Neural cell (in vitro differentiated cells): ENCODE measurements at regions not wholly inside any gene's neighbourhood (a gene's known extent, or its start where the extent isn't known, plus 50 kb on each side); places are given as distances from the start of the nearest gene placed in this dataset.

Experiments used
- H2AFZ ChIP-seq: fragments of 200-600, 300-800 bp; sonication (generic), shearing (Covaris generic); 2 replicates; pipeline ENCODE4 v1.6.0; 2014; ENCODE audit warnings: low read depth, mild to moderate bottlenecking, antibody characterized with exemption, low read length, moderate library complexity
- H3F3A ChIP-seq: fragments of 200-600 bp; shearing (Covaris generic); 2 replicates; pipeline ENCODE4 v1.6.1; 2016; ENCODE audit warnings: mild to moderate bottlenecking, moderate library complexity, mixed read lengths, antibody characterized with exemption, low read length; ENCODE audit not compliant: insufficient read depth, poor library complexity, severe bottlenecking
- H3K27ac ChIP-seq: fragments of 200-600, 300-800 bp; sonication (generic), shearing (Covaris generic); 2 replicates; pipeline ENCODE4 v1.5.1; 2014; ENCODE audit warnings: mild to moderate bottlenecking, low read length, moderate library complexity
- H3K27me3 ChIP-seq: fragments of 300-800, 200-600 bp; sonication (generic), shearing (Covaris generic); 2 replicates; pipeline ENCODE4 v1.6.0; 2014; ENCODE audit warnings: mild to moderate bottlenecking, low read depth, low read length, moderate library complexity; ENCODE audit not compliant: insufficient read depth
- H3K36me3 ChIP-seq: fragments of 300-800, 200-600 bp; sonication (generic), shearing (Covaris generic); 2 replicates; pipeline ENCODE4 v1.5.1; 2014; ENCODE audit warnings: mild to moderate bottlenecking, antibody characterized with exemption, low read length, moderate library complexity; ENCODE audit not compliant: insufficient read depth
- H3K4me2 ChIP-seq: fragments of 300-800, 200-600 bp; sonication (generic), shearing (Covaris generic); 2 replicates; pipeline ENCODE4 v1.6.0; 2014; ENCODE audit warnings: mild to moderate bottlenecking, low read length
- H3K4me3 ChIP-seq: fragments of 300-800, 200-600 bp; sonication (generic), shearing (Covaris generic); 2 replicates; pipeline ENCODE4 v1.5.1; 2014; ENCODE audit warnings: mild to moderate bottlenecking, low read length, moderate library complexity
- H3K79me2 ChIP-seq: fragments of 200-600 bp; shearing (Covaris generic); replicated peaks from 2 replicates; pipeline ENCODE4 v1.6.0; 2014; ENCODE audit warnings: mild to moderate bottlenecking, low read length, moderate library complexity; ENCODE audit not compliant: insufficient read depth
- H3K9ac ChIP-seq: fragments of 300-800, 200-600 bp; sonication (generic), shearing (Covaris generic); 2 replicates; pipeline ENCODE4 v1.6.1; 2016; ENCODE audit warnings: mild to moderate bottlenecking, low read length, mixed read lengths
- H3K9me2 ChIP-seq: fragments of 200-600 bp; shearing (Covaris generic); 2 replicates; pipeline ENCODE4 v1.6.1; 2016; ENCODE audit warnings: mild to moderate bottlenecking, low read length, mixed read lengths; ENCODE audit not compliant: insufficient read depth
- H3K9me3 ChIP-seq: fragments of 200-600, 300-800 bp; sonication (generic), shearing (Covaris generic); 2 replicates; pipeline ENCODE4 v1.6.1; 2016; ENCODE audit warnings: mild to moderate bottlenecking, mixed run types, low read length, moderate library complexity, mixed read lengths
- H4K20me1 ChIP-seq: fragments of 200-600 bp; shearing (Covaris generic); 2 replicates; pipeline ENCODE4 v1.6.1; 2016; ENCODE audit warnings: mild to moderate bottlenecking, mixed run types; ENCODE audit not compliant: insufficient read depth
- EP300 ChIP-seq: fragments of 450-650 bp; conservative IDR thresholded peaks from 2 replicates; pipeline ENCODE4 v1.6.1; 2014; ENCODE audit warnings: antibody characterized with exemption, mild to moderate bottlenecking, moderate library complexity; ENCODE audit not compliant: poor library complexity, severe bottlenecking
- EZH2 ChIP-seq: fragments of 200-600, 300-800 bp; shearing (Covaris generic), sonication (generic); IDR thresholded peaks from 2 replicates; pipeline ENCODE4 v1.6.1; 2014; ENCODE audit warnings: antibody characterized with exemption, low read length, borderline replicate concordance, mild to moderate bottlenecking; ENCODE audit not compliant: insufficient read depth, poor library complexity, severe bottlenecking
- MXI1 ChIP-seq: fragments of 450-650 bp; conservative IDR thresholded peaks from 2 replicates; pipeline ENCODE4 v1.6.1; 2014; ENCODE audit warnings: antibody characterized with exemption, mild to moderate bottlenecking; ENCODE audit not compliant: poor library complexity, severe bottlenecking
- POLR2AphosphoS5 ChIP-seq: IDR thresholded peaks from 2 replicates; pipeline ENCODE4 v1.6.1; 2012
- RAD21 ChIP-seq: fragments of 450-650 bp; conservative IDR thresholded peaks from 2 replicates; pipeline ENCODE4 v1.6.1; 2014; ENCODE audit warnings: antibody characterized with exemption, mild to moderate bottlenecking, moderate library complexity
- SMC3 ChIP-seq: fragments of 450-650 bp; conservative IDR thresholded peaks from 2 replicates; pipeline ENCODE4 v1.6.1; 2014; ENCODE audit warnings: antibody characterized with exemption, mild to moderate bottlenecking, moderate library complexity; ENCODE audit not compliant: poor library complexity
- TAF1 ChIP-seq: IDR thresholded peaks from 2 replicates; pipeline ENCODE4 v1.6.1; 2012; ENCODE audit warnings: low read depth
- TF ChIP-seq, protein P1 (sequence below): fragments of 450-650 bp; IDR thresholded peaks from 2 replicates; pipeline ENCODE4 v1.5.1; 2014; ENCODE audit warnings: antibody characterized with exemption, mild to moderate bottlenecking, moderate library complexity; ENCODE audit not compliant: poor library complexity, severe bottlenecking
- TF ChIP-seq, protein P2 (sequence below): IDR thresholded peaks from 2 replicates; pipeline ENCODE4 v1.6.1; 2012; ENCODE audit warnings: borderline replicate concordance

DNA sequence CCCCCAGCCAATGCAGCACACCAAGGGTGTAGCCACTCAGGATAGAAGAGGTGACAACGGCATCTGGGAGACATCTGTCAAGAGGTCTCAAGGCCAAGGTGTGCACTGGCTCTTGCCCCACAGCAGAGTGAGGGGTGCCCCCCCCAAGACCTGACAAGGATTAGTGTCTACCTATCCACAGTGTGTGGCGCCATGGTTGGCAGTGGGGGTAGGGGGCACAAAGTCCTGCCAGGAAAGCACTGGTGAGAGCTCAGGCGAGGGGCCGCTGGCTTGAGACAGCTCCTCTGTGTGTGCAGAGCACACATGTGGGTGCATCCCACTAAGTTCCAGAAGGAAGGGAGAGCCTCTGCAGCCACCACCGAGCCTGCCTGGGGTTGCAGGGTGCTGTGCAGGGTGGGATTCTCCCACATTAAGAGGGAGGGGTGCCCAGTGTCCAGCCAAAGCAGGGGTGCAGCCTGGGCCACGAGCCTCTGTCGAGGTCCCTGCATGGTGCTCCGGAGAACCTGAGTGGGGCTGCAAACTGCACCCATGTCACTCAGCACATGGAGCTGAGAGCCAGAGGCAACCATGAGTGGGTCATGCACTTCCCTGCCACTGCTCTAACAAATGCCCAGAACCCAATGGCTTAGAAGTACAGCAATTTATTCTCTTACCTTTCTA is 311.2 kb upstream of the HDAC4 start:
- Histone ChIP-seq H3K36me3 (no peaks in the 10 kb centered on the region), H3K27me3 (no peaks in the 10 kb centered on the region), H3K27ac (no peak overlapping the region), H3F3A (no peaks in the 10 kb centered on the region), H3K4me2 (no peak overlapping the region), H4K20me1 (no peaks in the 10 kb centered on the region), H3K9me3 (peaks cover 11% of the 10 kb centered on the region), H3K79me2 (no peaks in the 10 kb centered on the region), H3K9me2 (no peaks in the 10 kb centered on the region), H2AFZ (no peak overlapping the region), H3K4me3 (no peak overlapping the region), H3K9ac (no peak overlapping the region)
- TF ChIP-seq MXI1, result no peak
- no peak for TF ChIP-seq SMC3
- no peak for TF ChIP-seq EP300

DNA sequence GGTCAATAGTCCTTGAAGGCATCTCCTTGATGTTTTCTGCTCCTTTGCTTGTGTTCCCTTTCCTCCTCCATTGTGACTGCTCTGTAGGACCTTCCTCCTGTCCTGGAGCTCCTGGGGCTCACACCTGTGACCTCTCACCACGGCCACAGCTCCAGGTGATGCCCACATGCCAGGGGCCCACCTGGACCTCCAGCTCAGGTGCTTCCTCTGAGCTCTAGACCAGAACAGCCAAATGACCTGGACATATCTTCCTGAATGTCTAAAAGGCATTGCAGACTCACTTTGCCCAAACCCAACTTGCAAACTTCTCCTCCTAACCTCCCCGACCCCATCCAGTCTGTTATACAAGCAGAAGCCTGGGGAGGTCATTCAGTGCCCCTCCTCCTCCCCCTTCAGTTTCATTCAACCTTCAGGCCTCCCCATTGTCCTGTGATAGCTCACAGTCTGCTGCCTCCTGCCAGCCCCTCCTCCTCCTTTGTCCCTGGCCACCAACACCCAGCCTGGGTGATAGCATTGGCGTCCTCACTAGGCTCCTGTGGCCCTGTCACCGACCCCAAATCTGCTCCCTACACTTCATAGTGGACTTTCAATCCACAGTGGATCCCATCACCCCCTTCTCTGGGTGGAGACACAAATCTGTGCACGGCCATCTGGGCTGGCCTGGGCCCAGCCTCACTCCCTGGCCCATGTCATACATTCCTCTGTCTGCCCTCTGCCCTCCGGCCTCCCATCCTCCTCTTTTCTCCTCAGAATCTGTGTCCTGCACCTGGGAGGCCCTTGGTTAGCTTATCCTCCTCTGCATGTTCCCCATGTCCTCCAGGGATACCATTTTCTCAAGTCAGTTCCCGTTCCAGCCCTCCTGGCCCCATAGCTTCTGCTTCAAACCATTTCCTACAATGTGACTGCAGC is 310.4 kb upstream of the HDAC4 start:
- TF ChIP-seq EZH2 (no peak), SMC3 (no peak), RAD21 (no peak), MXI1 (no peak), EP300 (no peak), TAF1 (no peak), POLR2AphosphoS5 (no peak)
- TF ChIP-seq, protein P1, sequence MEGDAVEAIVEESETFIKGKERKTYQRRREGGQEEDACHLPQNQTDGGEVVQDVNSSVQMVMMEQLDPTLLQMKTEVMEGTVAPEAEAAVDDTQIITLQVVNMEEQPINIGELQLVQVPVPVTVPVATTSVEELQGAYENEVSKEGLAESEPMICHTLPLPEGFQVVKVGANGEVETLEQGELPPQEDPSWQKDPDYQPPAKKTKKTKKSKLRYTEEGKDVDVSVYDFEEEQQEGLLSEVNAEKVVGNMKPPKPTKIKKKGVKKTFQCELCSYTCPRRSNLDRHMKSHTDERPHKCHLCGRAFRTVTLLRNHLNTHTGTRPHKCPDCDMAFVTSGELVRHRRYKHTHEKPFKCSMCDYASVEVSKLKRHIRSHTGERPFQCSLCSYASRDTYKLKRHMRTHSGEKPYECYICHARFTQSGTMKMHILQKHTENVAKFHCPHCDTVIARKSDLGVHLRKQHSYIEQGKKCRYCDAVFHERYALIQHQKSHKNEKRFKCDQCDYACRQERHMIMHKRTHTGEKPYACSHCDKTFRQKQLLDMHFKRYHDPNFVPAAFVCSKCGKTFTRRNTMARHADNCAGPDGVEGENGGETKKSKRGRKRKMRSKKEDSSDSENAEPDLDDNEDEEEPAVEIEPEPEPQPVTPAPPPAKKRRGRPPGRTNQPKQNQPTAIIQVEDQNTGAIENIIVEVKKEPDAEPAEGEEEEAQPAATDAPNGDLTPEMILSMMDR, result no peak
- TF ChIP-seq, protein P2, sequence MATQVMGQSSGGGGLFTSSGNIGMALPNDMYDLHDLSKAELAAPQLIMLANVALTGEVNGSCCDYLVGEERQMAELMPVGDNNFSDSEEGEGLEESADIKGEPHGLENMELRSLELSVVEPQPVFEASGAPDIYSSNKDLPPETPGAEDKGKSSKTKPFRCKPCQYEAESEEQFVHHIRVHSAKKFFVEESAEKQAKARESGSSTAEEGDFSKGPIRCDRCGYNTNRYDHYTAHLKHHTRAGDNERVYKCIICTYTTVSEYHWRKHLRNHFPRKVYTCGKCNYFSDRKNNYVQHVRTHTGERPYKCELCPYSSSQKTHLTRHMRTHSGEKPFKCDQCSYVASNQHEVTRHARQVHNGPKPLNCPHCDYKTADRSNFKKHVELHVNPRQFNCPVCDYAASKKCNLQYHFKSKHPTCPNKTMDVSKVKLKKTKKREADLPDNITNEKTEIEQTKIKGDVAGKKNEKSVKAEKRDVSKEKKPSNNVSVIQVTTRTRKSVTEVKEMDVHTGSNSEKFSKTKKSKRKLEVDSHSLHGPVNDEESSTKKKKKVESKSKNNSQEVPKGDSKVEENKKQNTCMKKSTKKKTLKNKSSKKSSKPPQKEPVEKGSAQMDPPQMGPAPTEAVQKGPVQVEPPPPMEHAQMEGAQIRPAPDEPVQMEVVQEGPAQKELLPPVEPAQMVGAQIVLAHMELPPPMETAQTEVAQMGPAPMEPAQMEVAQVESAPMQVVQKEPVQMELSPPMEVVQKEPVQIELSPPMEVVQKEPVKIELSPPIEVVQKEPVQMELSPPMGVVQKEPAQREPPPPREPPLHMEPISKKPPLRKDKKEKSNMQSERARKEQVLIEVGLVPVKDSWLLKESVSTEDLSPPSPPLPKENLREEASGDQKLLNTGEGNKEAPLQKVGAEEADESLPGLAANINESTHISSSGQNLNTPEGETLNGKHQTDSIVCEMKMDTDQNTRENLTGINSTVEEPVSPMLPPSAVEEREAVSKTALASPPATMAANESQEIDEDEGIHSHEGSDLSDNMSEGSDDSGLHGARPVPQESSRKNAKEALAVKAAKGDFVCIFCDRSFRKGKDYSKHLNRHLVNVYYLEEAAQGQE, result no peak
- Histone ChIP-seq H3K9me2 (no peaks in the 10 kb centered on the region), H3K9me3 (peaks cover 11% of the 10 kb centered on the region), H3K79me2 (no peaks in the 10 kb centered on the region), H3K4me2 (no peak overlapping the region), H4K20me1 (no peaks in the 10 kb centered on the region), H3K9ac (no peak overlapping the region), H3F3A (no peaks in the 10 kb centered on the region), H3K4me3 (no peak overlapping the region), H3K27ac (no peak overlapping the region), H3K27me3 (no peaks in the 10 kb centered on the region), H3K36me3 (no peaks in the 10 kb centered on the region), H2AFZ (no peak overlapping the region)
